ENCODE measurements at regions not wholly inside any gene's neighbourhood (a gene's known extent, or its start where the extent isn't known, plus 50 kb on each side); places are given as distances from the start of the nearest gene placed in this dataset.
A peak's percentile ranks its signal among the peaks of the same experiment; 100 is the strongest.
"Not testable (repeated sequence)": the region's sequence is repeated elsewhere in the genome, so short reads cannot be mapped to it uniquely, and the experiment has no call there.

DNA sequence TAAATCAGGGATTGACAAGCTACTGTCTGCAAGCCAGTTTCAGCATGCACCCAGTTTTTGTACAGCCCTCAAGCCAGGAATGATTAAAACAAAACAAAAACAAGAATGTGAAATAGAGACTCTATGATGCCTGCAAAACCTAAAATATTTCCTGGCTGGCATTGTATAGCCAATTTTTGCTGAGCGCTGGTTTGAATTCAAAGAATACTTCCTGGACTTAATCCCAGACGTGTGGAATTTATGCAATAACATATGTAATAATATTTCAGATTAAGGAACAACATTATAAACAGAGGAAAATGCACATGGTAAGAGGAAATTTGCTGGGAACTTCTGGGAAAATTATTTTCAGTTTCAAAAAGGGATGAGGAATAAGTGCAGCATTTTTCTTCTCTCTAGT lies 148.1 kb upstream of the RPRM start:
- no peak for DNase-seq

DNA sequence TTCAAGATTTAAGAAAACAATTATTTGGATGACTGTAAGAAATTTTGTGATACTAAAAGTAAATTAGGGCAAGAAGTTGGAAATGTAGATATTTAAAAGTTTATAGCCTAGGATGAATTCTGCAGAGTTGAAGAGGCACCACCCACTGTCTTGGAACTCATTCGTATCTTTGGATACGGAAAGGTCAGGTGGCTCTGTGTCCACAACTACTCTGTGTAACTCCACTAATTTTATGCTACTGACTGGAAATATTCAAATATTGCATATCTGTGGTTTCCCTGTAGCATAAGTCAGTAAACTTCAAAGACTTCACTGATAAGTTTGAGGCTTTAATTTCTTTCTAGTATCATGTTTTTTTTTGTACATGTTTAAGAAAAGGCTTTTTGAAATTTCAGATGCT lies 156.9 kb upstream of the RPRM start:
- no peak for DNase-seq

DNA sequence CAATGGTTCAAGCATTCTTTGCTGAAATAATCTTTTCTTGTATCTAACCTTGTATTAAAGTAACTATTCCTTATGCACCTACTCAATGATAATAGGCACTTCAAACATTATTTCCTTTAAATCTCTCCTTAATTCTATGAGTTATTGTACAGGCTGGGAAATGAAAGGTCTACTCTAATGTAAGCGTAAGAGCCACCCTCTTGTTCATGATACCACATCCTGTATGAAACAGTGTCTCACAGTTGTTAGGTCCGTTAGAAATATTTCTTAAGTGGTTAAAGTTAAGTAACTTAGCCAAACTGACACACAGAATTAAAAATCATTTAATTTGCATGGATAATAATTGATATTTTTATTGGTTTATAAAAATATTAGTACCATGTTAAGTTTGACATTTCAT lies 162.5 kb upstream of the RPRM start:
- DNase-seq: peak; percentile 42 to 50

DNA sequence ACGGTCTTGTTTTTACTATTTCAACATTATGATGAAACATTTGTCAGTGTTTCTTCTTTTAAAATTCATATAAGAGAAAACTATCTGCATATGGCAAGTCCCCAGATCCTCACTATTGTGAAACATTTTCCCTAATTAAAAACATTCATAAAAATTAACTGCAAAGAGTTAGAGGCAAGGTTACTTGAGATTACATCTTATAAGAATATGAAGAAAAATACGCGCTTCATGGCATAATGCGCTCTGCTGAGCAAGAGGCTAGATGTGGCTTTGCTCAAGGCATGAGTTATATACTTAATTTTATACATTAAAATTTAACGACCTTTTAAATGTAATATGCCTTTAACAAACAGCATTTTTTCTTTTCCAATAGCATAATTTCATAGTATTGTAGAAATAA lies 166.4 kb upstream of the RPRM start:
- no peak for DNase-seq

DNA sequence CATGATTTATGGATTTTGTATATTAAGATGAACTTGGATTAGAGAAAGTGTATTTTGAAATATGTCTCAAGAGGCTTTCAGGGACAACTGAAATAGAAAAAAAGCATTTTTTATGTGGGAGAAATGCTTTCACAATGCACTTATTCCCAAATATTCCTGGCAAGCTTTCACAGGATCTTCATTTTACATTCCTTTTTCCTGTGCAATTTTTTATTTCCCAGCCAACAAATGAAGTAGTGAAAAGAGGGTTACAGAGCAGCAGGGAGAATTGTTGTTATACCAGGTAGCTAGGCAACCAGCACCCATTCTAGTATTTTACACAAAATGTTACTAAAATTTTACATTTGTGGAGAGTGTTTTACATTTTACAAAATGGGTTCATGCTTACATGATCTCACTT lies 167.0 kb upstream of the RPRM start:
- no peak for DNase-seq

DNA sequence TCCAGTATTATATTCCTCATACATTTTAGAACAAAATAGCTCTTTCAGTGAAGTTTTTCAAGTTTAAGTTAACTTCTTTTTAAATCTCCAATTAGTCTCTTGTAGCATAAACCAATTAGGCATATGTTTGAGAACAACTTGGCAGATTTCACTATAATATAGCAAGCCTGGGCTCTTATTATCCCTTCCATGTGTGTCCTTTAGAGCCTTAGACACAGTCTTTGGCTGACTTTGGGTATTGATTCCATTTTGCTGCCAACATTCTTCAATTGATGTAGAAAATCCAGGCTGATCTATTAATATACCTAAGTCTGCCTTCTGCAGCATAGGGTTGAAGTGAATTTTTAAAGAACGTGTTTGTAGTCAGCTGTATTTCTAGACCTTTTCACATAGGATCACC lies 179.1 kb upstream of the RPRM start:
- DNase-seq: no peak

DNA sequence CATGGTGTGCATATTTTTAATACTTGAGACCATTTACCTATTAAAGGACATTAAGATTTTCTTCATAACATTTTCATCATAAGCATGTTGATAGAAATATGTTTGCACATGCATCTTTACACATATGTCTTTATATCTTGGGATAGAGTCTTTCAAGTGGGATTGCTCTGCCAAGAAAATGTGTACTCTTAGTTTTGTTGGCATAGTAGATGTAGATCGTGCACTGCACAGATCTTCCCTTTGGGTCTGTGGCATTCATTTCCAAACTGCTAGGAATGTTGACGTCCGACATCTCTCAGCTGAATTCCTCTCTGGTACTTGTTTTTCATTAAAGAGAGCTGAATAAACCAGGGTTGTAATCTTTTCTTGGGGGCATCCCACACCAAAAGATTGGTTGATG lies 183.2 kb upstream of the RPRM start:
- DNase-seq: no peak

DNA sequence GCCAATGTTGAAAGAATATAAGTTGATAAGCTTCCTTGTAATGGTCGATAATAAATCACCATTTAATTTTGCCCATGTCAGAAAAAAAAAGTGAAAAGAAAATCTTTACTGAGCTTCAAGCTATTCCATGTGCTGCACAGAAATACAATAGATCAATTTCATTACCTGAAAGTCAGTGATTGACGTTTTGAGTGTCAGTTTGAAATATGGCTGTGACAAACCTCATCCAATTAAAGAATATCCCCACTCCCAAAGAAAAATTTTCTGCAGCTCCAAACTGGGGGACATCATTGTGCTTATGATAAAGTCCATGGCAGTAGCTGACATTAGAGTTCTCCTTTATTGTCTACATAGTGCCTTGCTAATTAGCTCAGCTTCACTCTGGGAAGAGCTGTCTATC lies 184.8 kb upstream of the RPRM start:
- no peak for DNase-seq

DNA sequence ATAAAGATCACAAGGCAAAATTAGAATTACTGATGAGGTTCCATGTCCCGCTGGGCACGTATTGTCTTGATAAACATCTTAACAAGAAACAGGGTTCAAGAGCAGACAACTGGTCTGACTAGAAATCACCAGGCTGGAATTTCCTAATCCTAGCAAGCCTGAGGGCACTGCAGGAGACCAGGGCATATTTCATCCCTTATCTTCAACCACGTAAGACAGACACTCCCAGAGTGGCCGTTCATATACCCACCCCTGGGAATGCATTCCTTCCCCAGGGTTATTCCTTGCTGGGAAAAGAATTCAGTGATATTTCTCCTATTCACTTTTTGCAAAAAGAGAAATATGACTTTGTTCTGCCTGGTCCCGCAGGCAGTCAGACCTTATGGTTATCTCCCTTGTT lies 185.4 kb upstream of the RPRM start:
- DNase-seq: not testable (repeated sequence)

DNA sequence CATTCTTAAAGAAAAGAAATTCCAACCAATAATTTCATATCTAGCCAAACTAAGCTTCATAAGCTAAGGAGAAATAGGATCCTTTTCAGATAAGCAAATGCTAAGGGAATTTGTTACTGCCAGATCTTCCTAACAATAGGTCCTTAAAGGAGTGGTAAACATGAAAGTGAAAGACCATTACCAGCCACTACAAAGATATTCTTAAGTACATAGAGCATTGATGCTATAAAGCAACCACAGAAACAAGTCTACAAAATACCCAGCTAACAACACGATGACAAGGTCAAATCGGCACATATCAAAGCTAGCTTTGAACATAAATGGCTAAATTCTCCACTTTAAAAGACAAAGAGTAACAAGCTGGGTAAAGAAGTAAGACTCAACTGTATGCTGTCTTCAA lies 188.9 kb upstream of the RPRM start:
- no peak for DNase-seq

DNA sequence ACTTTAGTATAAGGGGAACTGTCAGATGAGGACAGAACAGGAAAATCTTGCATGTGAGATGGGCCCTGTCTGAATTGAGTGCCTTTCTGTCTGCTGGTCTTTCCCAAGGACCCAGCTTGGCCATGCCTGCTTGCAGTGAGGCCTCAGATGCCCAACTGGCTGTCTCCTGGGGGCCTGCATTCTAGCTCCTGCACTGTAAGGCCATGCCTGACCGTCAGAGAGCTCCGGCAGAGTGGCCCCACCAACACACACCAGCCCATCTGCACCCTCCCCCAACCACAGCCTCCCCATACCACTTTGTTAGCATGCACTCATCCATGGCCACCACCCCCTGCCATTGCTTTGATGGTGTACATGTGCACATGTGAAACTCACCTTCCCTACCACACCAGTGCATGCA lies 190.4 kb upstream of the RPRM start:
- no peak for DNase-seq

DNA sequence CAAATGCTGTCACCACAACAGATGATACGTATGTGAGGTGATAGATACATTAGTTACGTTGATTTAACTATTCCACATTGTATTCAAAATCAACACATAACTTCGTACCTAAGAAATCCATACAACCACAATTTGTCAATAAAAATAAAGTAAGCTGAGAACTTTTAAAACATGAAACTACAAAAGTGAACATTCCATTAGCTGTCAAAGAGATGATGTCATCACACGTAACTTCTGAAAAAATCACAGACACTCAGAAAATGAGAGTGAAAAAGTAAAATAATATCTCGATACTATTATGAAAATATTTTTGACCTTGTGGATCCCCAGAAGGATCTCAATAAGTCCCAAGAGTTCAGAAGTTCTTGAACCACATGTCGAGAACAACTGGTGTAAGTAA lies 161.6 kb upstream of the GALNT13 start:
- DNase-seq: no peak

DNA sequence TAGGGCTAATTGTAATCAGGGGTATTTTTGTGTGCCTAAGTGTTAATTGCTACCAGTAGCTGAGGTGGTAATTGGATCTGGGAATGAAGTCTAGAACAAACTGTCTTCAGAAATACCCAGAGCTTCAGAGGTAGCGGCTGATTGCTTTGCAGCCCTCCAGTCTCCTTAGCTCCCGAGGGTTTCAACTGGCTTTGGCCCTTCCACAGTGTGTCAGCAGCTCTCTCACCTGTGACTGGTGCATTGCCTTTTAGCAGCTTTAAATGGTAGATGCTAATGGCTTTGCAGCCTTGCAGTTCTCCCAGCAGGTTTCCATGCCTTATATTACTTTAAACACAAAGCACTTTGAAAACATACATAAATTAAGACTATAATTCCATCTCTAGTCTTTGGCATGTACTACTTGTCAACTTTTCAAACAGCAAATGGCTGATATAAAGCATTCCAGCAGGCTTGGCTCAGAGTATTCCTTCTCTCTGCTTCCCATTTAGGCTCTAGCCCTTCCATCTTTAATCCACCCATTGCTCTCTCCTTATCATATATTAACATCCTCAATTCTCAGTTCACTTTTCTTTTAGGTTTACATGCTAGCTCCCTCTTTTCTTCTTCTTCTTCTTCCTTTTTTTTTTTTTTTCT lies 156.4 kb upstream of the GALNT13 start:
- no peak for DNase-seq

DNA sequence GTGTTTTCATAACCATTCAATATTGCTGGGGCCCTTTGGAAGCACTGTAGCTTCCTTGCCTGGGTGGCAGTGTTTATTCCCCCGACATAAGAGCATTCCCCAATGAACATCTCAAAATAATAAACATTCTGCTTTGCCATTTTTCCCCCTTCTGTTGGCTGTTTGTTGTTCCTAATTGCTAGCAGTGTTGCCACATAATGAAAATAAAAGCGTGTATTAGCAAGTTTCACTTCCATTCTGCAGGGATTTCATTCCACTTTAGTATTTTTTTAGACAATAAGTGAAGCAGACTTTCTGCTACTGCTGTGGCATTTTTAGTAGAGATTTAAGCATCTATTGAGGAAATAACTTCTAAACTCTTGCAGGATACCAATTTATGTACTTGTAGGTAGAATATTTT lies 154.7 kb upstream of the GALNT13 start:
- no peak for DNase-seq

DNA sequence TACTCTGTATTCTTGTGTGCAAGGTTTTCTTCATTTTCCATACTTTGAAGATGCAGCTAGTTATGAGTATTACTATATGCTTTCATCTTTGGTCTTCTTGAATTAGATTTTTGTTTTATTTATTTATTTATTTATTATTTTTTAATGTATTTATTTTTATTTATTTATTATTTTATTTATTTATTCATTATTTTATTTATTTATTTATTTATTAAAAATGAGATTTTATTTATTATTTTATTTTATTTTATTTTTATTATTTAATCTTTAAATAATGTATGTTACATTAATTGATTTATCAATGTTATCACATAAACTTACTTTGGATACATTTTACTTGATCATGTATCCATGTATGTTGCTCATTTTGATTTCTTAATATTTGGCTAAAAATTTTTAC lies 132.3 kb upstream of the GALNT13 start:
- DNase-seq: no peak

DNA sequence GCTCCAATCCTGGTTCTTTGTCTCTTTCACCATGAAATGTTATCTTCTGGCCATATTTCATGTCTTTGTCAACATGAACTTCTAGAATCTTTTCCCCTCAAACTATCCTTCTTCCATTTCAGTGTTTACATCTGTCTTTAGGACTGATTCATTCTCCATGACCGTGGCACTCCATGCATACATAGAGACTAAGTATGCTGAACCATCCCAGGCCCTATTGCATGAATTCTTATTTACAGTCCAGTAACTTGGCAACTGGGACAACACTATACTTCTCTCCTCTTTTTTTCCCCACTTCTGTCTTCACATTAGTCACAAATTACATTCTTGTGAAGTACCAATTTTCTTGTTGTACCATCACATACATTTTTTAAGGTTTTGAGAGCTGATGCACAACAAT lies 109.8 kb upstream of the GALNT13 start:
- DNase-seq: no peak

DNA sequence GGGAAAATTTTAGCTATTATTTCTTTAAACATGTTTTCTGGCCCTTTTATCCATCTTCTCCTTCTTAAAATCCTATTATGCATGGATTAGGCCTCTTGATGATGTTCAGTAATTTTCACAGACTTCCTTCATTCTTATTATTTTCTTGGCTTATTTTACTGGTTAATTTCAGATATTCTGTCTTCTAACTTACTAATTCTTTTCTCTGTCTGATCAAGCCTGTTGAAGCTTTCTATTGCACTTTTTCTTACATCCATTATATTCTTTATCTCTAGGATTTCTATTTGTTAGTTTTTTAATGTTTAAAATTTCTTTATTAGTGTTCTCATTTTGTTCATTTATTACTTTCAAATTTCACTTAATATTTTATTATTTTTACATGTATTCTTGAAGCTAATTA lies 105.3 kb upstream of the GALNT13 start:
- no peak for DNase-seq

DNA sequence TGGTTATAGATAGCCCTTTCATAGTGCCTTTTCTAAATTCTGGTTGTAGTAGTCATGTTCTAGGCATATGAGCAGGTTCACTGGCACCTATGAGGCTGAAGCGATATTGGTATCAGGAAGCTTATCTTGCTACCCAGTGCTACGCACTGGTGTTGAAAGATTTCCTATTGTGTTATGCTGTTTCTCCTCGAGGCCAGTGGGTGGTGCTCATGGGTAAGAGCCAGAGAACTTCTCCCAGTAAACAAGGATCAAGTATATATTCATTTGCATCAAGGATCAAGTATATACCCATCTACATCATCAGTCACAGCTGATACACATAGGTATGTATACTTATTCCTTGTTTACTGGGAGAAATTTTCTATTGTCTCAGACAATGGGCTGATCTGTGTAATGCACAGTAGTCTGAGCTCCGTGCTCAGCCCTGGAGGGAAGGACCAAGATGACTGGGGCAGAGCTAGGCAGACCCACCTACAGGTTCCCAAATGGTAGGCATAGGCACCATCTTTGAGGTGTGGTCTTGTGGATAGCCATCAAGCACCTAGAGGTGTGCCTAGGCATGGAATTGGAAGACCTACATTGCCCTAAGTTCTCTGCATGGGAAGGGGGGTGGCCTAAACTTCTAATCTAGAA lies 101.2 kb upstream of the GALNT13 start:
- peak; percentile 2 to 14 for DNase-seq

DNA sequence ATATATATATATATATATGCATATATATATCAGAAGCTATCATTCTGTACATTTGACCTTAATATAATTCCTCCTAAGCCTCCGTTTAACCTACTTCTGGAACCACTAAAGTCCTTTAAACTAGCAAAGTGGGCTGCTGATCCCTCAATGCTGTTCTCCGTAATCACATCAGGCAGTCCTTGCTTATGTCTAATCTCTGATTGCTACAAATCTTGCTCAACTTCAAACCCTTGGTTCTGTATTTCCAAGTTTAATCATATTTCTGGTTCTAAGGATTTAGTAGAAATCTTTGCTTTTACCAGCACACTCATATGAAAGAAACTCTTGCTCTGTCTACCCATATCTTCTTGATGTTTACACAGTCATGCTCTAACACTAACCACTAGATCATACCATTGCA lies 91.5 kb upstream of the GALNT13 start:
- no peak for DNase-seq

DNA sequence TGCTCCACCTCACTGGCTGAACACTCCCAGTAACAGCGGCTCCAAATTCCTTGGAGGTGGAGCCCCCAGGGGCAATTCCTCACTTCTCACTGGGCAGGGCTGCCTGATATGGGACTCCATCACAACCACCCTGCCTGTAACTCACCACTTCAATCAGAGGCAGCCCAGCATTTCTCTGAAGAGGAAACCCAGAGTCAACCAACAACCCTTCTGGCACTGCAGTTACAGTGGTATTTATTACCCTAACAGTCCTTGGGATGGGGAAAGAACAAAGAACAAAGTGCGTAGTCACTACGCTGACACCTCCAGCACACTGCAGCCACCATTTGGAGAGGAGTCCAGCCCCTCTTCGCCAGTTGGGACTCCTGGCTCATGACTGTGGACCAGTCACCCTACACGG lies 85.7 kb upstream of the GALNT13 start:
- no peak for DNase-seq

DNA sequence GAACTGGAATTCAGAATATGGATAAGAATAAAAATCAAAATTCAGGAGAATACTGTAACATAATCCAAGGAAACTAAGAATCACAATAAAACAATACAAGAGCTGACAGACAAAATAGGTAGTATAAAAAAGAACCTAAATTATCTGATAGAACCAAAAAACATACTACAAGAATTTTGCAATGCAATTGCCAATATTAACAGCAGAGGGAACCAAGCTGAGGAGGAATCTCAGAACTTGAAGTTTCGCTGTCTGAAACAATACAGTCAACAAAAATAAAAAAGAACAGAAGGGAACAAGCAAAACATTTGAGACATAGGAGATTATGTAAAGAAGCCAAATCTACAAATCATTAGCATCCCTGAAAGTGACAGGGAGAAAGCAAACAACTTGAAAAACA lies 84.1 kb upstream of the GALNT13 start:
- DNase-seq: no peak

DNA sequence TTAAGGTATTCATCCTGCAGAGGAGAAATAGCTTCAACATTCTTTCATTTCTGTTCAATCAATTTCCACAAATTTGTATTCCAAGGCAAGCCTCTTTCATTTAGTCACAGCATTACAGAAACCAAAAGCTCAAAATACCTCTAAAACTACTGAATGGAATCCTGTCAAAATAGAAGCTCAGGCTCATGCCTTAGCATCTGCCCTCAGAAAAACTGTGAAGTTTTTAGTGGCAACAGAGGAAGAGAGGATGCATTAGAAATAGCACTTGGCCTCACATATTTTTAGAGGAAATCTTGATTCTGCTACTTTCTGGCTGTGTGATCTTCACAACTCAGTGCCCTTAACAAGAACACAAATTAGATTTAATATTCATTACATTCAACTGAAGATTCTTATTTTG lies 69.1 kb upstream of the GALNT13 start:
- DNase-seq: no peak

DNA sequence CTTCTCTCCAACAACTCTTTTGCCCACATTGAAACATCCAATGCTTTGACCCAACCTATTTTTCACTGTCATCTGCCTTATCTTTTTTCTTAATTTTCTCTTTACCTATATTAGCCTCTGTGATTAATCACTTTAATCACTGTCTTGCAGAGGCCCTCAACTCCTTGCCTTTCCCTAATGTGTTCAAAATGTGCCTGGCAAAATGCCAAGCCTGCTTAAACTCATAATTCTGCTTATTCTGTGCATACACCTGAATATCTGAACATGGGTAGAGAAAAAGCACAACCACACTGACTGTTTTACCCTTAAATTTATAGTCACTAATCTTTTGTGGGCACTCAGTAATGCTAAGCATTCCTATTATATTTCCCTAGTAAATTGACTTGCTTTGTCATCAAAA lies 63.0 kb upstream of the GALNT13 start:
- DNase-seq: no peak

DNA sequence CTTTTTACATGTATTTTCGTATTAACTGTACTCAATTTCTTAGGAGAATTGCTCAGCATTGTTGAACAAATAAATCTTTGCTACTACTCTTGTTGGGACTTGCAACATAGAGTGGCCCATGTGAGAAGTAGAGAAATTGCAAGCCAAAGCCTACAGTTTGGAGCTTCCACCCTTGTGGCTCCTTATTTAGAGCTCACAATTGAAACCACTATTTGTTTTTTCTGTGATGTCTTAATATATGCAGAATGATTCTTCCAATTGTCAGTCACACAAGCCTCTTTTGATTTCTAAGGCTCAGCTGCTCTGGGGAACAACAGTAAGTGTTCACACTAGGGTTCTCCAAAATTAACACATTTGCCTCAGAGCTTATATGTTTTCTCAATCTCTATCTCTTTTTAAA lies 60.2 kb upstream of the GALNT13 start:
- DNase-seq: no peak

DNA sequence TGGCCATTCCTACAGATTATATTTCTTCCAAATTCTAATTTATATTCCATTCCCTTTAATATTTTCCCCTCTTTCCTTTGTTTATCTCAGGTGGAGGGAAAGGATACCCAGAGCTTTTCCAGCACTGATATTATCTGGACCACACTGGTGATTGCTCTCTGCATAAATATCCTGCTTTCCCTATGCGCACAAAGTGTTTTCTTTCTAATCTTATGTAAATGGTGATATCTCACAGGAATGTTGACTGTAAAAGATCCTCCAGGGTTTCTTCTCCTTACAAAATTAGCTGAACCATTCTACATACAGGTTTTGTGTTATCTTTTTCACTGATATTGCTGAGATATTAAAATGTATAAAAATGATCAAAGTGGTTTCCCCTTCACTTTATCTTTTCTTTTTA lies 59.1 kb upstream of the GALNT13 start:
- DNase-seq: no peak

DNA sequence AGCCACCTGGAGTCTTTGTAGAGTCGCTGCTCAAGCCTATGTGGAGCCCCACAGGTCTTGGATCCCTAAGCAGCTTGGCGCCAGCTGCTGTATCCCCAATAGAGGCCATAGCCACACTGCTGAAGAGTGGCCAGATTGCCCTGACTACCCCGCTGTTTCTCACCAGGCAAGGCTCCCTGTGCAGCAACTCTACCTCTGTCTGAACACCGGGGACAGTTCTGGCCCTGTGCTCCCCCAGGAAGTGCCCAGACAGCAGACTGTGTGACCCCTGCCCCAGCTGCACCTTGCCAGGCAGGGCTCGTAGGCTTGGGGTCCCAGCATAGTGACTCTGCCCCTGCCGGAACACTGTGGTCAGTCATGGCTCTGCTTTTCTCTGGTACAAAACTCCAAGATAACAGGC lies 53.5 kb upstream of the GALNT13 start:
- DNase-seq: no peak

All from AML-193 (cell line).